NCI-H1417 treated with DMSO at 0.1 percent for 48 hours (cell line): ENCODE measurements at regions not wholly inside any gene's neighbourhood (a gene's known extent, or its start where the extent isn't known, plus 50 kb on each side); places are given as distances from the start of the nearest gene placed in this dataset.

Experiments
- DNase-seq: peaks from one replicate; lab custom pipeline; 2025; lab: John Stamatoyannopoulos, UW

DNA sequence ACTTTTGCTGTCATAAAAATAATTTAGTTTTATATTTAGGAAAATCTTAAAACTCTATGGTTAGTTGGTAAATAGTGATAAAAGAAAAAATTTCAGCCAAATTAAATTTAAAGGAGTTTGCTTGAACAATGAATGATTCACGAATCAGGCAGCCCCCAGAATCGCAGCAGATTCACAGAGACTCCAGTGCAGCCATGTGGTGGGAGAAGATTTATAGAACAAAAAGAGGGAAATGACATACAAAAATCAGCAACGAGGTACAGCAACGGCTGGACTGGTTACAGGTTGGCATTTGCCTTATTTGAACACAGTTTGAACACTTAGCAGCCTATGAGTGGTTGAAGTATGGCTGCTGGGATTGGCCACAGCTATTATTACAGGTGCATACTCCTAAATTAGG lies 96.4 kb upstream of the MYCBP2 start:
- no peak for DNase-seq

DNA sequence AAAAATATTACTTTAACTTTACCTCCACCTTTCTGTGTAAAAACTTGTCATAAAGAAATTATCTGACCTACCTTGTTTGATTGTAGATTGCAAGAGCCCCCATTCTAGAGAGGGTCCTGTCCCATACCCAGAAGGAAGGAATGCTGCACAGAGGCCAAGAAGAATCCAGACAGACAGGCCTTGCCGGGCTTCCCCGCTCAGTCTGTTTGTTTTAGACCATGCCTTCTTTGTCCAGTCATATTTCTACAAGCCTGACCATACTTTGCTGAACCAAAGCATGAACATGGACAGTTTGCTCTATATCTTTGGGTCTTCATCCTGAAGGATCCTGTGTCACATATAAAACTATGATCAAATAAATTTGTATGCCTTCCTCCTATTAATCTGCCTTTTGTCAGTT lies 95.8 kb upstream of the MYCBP2 start:
- DNase-seq = no peak

DNA sequence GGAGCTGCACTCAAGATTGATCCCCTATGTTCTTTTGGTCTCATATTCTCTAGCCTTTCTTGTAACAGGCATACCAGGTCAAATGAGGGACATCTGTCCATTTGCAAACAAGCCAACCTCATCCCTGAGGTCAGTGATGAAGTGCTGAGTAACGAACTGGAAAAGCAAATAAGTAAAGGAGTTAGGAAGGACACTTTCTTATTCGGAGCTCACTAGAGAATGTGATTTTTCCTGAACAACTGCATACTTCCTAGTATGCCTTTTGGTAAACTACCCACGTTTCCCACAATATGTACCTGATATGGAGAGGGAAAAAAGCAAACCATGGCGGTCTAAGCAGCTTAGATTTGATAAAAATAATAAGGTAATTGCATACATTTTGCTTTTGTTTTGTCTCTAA lies 91.0 kb upstream of the MYCBP2 start:
- no peak for DNase-seq

DNA sequence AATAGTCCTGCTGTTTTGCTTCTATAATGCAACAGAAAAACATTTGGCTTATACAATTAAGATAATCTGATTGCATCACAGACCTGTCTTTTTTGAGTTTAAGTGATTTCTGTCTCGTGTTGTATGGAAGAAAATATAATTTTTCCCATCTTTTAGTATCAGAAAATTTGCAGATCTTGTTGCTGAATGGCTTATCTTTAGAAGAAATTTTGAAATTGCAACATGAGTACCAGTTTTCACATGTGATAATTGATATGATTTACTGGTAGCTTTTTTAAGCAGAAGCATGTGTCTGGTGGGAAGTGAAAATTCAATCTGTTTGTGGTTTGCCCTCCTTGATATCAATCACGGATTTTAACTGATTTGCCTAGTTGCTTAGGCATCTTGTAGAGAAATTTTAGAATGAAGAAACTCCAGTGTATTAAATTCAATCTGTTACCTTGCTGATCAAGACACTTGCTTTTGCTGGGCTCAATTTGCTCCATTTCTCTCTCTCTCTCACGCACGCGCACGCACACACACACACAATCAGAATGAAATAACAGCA lies 89.8 kb upstream of the MYCBP2 start:
- DNase-seq = no peak

DNA sequence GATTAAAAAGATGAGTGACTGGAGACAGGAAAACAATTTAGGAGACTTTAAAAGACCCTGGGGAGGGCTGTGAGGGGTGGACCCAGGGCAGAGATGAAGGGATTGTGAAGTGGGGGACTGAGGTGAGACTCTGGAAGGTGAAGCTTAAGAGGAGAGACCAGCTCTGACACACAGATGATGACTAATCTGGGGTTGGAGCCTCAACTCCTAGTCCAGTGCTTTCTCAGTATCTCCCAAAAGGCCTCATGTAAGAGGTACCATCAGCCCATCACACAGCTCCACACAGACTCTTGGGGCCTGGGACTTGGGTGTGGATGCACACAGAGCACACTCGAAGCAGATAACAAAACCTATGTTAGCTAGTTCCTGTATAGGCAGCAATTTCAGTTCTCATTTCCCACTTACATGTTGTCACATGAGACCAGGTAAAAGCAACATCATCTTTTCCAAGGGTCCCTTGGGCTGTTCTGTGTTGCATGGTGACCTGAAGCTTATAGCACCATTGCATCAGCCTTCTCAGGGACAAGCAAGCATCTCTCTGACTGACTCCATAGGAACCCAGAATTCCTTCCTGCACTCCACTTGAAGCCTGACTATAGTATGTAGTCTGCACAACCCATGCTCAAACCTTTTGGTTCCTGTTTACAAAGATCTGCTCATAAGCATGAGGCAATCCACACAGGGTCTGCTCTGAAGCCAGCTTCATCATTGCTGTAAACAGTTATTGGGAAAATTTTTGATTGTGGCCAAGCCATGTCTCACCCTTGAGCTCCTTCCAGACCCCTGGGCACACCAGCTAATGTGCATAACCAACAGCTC lies 88.6 kb upstream of the MYCBP2 start:
- DNase-seq = no peak

DNA sequence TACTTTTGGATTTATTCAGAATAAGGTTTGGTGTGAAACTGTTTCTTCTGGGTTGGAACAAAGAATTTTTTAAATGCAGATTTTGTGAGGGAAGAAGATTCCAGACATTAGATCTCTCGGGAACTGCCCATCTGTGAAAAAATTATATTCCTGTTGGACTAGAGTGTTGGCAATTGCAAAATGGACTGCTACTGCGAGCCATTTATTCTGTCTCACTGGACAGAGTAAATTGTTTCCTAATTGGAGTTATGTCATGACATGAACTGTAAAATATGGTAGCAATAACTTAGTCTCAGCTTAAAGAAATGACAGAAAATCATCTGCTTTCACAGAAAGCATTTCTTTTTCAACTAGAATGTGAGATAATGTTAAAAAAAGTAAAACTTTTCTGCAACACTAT lies 86.0 kb upstream of the MYCBP2 start:
- DNase-seq = no peak

DNA sequence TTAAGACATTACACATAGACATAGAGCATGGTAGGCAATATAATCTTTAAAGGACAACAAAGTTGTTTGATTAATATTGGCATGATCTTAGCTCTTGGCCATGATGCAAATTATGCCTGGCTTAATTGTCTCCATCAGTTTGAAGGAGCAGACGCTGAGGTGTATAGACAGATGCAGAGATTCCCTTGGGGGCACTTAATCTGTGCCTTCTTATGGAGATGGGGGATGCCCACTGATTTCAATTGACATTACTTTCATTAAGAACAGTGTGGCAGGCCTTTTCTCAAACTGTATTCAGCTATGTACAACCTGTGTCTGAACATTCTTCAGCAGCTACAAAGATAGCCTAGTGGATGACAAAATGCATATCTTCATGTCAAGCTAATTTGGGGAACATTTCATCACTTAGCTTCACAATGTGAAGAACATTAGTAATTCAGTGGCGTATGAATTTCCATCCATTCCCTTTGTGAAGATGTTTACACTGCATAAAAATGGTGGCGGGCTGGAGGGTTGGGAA lies 85.3 kb upstream of the MYCBP2 start:
- DNase-seq = no peak

DNA sequence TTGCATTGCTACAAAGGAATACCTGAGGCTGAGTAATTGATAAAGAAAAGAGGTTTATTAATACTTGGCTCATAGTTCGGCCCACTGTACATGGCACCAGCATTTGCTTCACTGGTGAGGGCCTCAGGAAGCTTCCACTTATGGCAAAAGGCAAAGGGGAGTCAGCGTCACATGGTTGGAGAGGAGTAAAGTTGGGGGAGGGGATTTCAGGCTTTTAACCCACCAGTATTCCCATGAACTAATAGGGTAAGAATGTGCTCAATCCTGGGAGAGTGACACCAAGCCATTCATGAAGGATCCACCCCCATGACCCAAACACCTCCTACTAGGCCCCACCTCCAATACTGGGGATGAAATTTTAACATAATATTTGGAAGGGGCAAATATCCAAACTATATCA lies 82.5 kb upstream of the MYCBP2 start:
- no peak for DNase-seq

DNA sequence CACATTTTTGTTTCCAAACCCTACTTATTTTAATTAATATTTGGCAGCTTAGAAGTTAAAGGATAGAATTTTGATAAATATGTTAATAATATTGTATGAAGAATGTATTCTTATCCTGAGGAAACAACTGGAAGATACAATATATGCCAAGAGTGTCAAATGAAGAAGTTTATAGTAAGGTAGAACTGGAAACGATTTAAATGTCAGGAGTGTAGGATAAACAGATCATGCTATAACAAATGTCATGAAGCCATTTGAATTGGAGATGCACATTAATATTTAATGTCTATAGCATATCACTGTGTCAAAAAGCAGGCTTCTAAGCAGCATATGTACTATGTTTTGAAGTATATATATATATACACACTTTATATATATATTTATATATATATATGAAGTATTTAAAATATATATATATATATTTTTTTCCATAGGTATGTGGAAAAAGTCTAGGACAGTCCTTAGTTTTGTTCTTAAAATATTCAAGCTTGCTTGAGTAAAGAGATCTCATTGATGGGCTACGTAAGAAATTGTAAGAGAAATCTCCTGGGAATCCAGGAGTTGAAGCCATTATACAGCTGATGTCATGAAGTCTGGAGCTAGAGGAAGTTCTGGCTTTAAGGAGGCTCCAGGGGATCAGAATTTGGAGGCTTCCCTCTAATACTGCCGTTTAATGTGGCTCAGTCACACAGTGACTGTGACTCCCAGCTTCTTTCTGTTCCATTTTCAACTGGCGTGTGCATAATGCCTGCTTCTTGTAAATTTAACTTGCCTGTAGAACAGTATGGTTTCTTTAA lies 79.9 kb upstream of the MYCBP2 start:
- no peak for DNase-seq

DNA sequence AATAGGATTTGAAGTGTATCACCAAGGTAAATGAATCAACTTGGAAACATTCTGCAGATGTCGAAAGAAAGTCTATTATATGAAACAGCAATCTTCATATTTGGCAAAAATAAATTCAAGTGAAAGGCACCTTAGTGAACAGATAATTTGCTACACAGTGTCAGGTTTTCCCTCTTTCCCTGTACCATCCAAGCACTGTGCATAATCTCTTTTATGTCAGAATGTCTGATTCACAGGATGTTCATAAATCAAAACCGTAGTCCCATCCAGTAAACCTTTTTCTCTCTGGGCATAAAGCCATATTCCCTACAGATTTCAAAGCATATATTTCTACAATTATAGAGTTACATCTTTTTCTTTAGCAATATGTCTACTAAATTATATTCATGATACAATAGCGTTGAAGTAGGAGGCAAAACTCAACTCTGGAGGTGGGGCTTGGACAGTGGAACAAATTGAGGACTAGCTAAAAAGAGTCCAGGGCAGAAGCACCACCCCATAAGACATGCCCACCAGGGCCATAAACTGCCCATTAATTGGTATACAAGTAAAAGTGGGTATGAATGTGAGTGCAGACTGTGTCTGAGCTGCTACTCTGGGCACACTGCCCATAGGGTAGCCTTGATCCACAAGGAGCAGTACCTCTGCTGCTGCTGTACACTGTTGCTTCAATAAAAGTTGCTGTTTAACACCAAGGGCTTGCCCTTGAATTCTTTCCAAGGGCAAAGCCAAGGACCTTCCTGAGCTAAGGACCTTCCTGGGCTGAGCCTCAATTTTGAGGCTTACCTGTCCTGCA lies 72.1 kb upstream of the MYCBP2 start:
- no peak for DNase-seq

DNA sequence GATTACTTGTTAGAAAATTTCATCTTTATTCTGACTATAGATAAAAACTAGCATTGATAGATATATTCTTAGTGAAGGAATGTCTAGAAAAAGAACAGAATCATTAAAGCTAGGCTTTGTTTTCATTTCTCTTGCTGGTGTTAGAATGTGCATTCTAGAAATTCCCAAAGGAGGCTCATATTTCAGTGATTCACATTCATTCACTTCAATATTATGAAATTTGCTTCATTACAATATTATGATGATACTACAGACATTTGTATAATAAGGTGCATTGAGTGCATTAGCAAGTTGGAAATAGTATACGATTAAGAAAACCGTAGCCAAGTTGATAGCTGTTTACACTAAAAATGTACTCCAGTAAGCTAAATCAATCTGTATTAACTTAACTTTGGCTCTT lies 70.7 kb upstream of the MYCBP2 start:
- no peak for DNase-seq

DNA sequence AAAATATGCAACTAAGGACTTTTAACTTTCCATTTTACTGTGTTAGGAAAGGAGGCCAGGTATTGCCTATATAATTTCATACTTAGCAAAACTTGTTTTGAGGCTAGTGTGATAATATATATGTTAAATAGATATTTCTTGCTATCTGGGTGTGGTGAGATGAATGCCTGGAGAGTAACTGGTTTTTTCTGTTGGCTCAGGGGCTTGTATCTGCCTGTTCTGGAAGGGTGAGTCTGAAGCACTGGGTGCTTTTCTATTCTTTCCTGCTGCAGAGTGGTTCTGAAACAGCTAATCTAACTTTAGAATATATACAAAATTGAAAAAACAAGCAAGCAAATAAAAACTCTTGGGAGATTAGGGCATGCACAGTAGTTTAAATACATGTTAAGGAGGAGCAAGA lies 64.6 kb upstream of the MYCBP2 start:
- no peak for DNase-seq

DNA sequence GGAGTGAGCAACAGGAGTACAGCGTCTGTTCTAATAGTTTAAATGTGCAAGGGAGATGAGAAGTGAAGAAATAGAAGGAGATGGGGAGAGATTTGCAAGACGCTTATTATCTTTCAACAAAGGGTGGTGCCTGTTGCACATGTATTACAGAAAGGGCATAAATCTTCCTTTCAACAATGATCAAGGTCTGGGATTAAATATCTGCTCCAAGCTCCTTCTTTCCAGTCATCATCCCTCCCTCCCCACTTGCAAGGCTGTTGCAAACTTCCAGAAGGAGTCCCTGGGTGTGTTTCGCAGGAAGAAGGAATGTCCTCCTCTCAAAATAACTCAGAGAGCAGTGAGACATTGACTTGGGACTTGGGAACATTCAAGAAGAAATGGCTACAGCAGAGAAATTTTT lies 63.5 kb upstream of the MYCBP2 start:
- DNase-seq = no peak

DNA sequence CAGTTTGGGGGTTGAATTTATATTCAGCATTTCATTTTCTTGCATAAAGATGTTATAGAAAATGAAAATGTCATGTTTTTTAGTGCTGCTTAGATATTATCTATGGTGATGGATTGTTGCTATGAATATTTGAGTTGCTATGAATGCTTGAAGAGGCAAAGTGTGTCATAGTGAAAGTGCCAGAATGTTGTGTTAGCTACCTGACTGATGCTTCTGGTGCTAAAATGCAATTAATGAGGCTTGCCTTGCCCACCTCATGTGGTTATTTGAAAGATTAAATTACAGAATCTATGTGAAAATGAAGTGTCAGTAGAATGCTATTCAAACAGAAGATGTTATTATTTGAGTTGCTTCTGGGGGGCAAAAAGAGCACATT lies 62.7 kb upstream of the MYCBP2 start:
- no peak for DNase-seq

DNA sequence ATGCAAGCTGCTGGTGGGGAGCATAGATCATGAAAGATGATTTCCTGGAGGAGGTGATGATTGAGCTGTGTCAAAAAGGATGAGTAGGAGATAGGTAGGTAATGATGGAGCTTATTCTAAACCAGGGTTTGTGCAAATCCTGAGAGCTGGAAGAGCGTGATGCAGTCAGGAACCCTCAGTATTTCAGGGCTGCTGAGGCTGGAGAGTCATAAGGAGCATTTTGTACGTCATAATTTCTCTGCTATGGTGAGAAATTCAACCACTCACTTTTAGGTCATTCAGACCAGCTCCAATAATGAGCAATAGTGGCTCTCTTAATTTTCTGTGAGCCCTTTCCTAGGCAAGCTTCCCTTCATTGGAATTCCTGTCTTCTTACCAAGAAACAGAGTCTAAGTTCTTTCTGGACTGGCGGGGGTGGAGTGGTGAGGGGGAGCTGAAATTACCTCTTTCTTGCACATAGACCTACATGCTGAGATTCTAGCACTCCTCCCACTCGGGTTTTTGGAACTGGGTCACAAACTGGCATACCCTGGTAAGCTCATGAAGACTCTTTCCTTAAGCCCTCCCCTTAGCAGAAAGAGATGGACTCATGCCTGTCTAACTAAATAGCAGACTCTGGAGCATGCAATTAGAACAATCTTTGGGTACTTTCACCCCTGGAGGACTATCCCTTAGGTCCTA lies 62.2 kb upstream of the MYCBP2 start:
- no peak for DNase-seq

DNA sequence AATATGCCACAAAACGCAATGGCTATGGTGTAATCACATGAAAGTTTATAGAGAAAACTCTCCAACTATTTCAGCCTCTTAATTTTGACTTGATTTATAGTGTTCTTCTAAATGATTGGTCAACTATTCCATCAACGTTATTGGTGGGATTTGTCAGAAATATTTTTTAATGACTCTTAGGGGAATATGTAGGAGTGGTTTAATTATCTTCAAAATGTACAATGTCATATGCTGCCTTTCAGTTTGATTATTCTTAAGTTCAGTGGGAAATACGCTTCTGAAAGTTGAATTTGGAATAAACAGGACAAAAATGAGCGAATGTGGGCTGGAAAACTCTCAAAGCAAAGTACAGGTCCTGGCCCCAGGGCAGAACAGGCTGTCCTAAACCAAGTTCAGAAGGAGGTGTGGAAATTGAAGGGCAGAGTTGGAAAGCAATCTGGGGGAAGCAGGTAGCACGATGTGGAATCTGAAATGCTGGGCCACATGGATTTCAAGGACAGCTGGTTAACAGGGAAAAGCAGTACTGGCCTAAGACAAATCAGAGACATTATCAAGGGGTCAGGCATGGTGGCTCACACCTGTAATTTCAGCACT lies 60.8 kb upstream of the MYCBP2 start:
- DNase-seq = no peak

DNA sequence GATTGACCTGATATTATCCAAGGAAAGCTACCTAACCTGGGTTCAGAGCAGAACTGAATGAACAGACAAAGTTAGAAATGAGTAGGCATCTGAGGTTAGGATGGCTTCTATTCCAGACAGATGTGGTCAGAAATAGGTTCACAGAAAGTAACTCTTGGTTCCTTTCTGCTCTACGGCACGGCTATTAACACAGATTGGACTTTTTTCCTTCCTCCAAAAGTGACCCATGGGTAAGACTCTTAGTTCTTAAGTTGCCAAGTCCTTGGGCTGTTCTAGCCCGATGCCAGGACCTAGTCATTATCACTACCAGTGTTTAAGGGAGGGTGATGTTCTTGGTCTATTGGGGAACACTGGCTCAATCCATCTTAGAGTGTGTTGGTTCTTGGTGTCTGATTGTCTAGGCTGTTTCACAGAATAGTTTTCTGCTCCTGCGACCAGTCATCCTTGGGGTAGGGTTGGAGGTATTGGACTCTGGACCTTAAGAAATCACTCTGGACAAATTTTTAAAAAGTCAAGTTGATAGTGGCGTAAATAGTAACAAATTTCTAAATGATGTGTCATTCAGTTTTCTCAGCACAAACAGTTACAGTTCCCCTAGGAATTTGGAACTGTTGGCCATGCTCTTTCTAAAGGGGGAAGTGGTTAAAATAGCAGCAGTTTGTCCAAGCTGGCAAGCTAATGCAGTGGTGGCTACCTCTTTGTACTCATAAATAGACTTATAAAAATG lies 60.1 kb upstream of the MYCBP2 start:
- no peak for DNase-seq

DNA sequence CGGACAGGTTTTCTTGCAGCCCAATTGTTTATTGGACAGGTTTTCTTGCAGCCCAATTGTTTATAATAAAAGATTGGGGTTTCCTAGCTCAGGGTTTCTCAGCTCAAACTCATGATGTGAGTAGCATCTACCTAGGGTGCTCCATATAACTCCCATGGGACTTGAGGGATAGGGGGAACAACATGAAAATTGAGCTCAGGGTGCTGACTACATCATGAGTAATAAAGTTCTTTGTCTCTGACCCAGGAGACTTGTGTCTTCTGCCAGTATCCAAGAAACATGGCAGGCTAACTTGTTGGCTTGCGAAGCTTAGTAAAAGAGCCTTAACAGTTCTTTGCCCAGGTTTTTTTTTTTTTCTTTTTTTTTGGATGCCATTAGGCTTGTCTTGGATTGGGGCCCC lies 59.2 kb upstream of the MYCBP2 start:
- no peak for DNase-seq

DNA sequence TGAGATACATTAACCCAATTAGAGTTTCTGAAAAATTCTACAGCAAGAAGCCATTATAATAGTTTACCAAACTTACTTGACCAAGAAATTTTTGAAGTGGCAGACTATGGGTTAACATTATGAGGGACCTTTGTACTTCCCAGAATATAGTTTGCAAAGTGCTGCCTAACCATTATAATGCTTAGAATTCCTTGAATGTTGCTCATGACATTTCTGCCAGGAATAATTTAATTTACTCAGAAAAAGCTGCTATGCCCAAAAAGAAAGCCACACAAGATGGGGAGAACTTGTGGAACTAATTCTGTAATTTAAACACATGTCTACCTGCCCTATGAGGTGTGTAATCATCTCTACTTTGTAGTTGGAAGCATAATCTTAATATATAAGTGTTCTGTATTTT lies 58.1 kb upstream of the MYCBP2 start:
- DNase-seq = no peak

DNA sequence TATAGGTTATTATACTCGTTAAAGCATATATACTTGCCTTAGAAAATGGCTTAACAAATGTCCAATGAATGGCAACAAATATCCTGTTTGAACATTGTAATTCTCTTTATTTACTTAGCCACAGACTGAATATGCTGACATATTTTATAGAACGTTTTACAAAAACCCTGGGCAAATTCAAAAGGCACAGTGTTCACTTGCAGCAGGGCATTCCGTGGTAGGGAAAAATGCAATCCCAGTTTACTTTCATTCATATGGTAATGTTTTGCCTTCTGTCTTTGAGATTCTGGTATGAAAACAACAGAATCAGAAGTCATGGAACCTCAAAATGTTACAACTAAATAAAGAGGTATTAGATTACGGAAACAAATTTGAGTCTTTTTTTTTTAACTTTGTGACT lies 56.2 kb upstream of the MYCBP2 start:
- DNase-seq = no peak

DNA sequence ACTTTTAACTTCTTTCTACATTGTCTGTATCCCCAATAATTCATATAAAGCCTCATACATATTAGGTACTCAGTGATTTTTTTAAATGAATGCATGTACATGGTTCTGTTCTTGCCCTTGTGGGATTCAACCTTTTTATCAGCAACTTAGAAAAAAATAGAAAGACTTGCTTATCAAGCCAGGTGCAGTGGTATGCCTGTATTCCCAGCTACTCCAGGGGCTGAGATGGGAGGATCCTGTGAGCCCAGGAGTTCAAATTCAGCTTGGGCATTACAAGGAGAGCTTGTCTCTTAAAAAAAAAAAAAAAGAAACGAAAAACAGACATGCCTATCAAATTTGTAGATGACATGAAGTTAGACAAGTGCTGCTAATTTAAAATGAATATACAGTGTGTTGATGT lies 54.2 kb upstream of the MYCBP2 start:
- no peak for DNase-seq
